ENCODE measurements at regions not wholly inside any gene's neighbourhood (a gene's known extent, or its start where the extent isn't known, plus 50 kb on each side); places are given as distances from the start of the nearest gene placed in this dataset.
A peak's percentile ranks its signal among the peaks of the same experiment; 100 is the strongest.

GRCh38 chr21:28754862-28755261 lies 237.8 kb downstream of the LTN1 start:
- no peaks in the 10 kb centered on the region for H3K27me3 ChIP-seq (ENCODE audit: control insufficient read depth, insufficient read depth, low read length)
- TF ChIP-seq, protein P1, sequence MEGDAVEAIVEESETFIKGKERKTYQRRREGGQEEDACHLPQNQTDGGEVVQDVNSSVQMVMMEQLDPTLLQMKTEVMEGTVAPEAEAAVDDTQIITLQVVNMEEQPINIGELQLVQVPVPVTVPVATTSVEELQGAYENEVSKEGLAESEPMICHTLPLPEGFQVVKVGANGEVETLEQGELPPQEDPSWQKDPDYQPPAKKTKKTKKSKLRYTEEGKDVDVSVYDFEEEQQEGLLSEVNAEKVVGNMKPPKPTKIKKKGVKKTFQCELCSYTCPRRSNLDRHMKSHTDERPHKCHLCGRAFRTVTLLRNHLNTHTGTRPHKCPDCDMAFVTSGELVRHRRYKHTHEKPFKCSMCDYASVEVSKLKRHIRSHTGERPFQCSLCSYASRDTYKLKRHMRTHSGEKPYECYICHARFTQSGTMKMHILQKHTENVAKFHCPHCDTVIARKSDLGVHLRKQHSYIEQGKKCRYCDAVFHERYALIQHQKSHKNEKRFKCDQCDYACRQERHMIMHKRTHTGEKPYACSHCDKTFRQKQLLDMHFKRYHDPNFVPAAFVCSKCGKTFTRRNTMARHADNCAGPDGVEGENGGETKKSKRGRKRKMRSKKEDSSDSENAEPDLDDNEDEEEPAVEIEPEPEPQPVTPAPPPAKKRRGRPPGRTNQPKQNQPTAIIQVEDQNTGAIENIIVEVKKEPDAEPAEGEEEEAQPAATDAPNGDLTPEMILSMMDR (IDR thresholded peaks at IDR 0.05; ENCODE audit: insufficient read depth, low read length, severe bottlenecking) = no peak
- H3K36me3 ChIP-seq (ENCODE audit: control insufficient read depth, insufficient read depth, low read length) = no peaks in the 10 kb centered on the region
- H3K4me3 ChIP-seq (ENCODE audit: low read depth, low read length) = no peak overlapping the region
- no peak for FAIRE-seq
- no peak for DNase-seq (ENCODE audit: low read depth)

DNA sequence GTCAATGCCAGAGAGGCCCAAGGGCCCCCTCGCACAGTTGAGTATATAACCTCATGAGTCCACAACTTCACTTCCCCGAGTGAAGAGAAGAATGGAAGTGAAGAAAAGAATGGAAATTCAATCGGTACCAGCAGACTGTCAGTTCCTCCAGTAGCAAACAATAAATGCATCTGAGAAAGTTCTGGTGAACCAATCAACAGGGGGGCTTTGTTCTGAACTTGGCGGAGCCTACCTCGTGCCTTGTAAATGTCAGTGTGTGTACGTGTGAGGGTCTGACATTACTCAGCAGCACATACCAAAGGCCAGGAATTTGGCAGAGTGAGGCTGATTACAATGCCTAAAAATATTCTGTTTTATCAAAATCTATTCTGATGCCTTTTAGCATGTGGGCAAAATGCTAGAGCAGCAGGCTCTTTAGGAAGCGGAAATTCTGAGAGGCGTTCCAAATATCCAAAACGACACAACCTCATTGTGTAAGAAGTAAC lies 238.5 kb downstream of the LTN1 start:
- DNase-seq (ENCODE audit: low read depth) = no peak
- no peaks in the 10 kb centered on the region for H3K27me3 ChIP-seq (ENCODE audit: control insufficient read depth, insufficient read depth, low read length)
- no peaks in the 10 kb centered on the region for H3K36me3 ChIP-seq (ENCODE audit: control insufficient read depth, insufficient read depth, low read length)
- FAIRE-seq = no peak
- no peak overlapping the region for H3K4me3 ChIP-seq (ENCODE audit: low read depth, low read length)
- TF ChIP-seq, protein P1 (IDR thresholded peaks at IDR 0.05; ENCODE audit: insufficient read depth, low read length, severe bottlenecking) = no peak

GRCh38 chr21:28752131-28752530 lies 240.5 kb downstream of the LTN1 start:
- FAIRE-seq (peak; percentile 36), DNase-seq (ENCODE audit: low read depth) (no peak)
- H3K4me3 ChIP-seq (ENCODE audit: low read depth, low read length) = no peak overlapping the region
- TF ChIP-seq, protein P1 (IDR thresholded peaks at IDR 0.05; ENCODE audit: insufficient read depth, low read length, severe bottlenecking) = no peak
- no peaks in the 10 kb centered on the region for H3K27me3 ChIP-seq (ENCODE audit: control insufficient read depth, insufficient read depth, low read length)
- H3K36me3 ChIP-seq (ENCODE audit: control insufficient read depth, insufficient read depth, low read length) = no peaks in the 10 kb centered on the region

DNA sequence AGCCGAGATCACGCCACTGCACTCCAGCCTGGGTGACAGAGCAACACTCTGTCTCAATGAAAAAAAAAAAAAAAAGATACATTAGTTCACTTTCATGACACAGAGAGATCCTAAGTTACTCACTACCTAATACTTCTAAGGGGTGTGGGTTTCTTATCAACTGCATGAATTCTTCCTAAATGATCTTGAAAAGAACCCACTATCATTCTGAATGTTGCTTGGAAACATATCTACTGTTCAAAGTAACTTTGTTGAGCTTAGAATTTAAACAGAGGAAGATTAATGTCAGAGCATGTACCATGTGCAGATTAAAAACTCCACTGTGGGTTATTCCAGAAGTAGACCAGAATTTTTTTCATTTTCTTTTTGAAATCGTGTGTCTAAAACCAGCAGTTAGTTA lies 241.5 kb downstream of the LTN1 start:
- no peak for FAIRE-seq
- DNase-seq (ENCODE audit: low read depth) = no peak
- no peak overlapping the region for H3K4me3 ChIP-seq (ENCODE audit: low read depth, low read length)
- no peaks in the 10 kb centered on the region for H3K36me3 ChIP-seq (ENCODE audit: control insufficient read depth, insufficient read depth, low read length)
- H3K27me3 ChIP-seq (ENCODE audit: control insufficient read depth, insufficient read depth, low read length) = no peaks in the 10 kb centered on the region
- TF ChIP-seq, protein P1 (IDR thresholded peaks at IDR 0.05; ENCODE audit: insufficient read depth, low read length, severe bottlenecking) = no peak

GRCh38 chr21:28750565-28750964 lies 242.1 kb downstream of the LTN1 start:
- H3K4me3 ChIP-seq (ENCODE audit: low read depth, low read length) = no peak overlapping the region
- TF ChIP-seq, protein P1 (IDR thresholded peaks at IDR 0.05; ENCODE audit: insufficient read depth, low read length, severe bottlenecking) = no peak
- FAIRE-seq (no peak), DNase-seq (ENCODE audit: low read depth) (no peak)
- no peaks in the 10 kb centered on the region for H3K36me3 ChIP-seq (ENCODE audit: control insufficient read depth, insufficient read depth, low read length)
- H3K27me3 ChIP-seq (ENCODE audit: control insufficient read depth, insufficient read depth, low read length) = no peaks in the 10 kb centered on the region

- DNase-seq (ENCODE audit: low read depth) (no peak), FAIRE-seq (peak; percentile 70)
- TF ChIP-seq, protein P1 (IDR thresholded peaks at IDR 0.05; ENCODE audit: insufficient read depth, low read length, severe bottlenecking) = no peak
Measured at GRCh38 chr21:28749536-28749935, 243.1 kb downstream of the LTN1 start.

More at GRCh38 chr21:28749536-28749935, 243.1 kb downstream of the LTN1 start:
- Histone ChIP-seq H3K27me3 (ENCODE audit: control insufficient read depth, insufficient read depth, low read length) (no peaks in the 10 kb centered on the region), H3K4me3 (ENCODE audit: low read depth, low read length) (no peak overlapping the region), H3K36me3 (ENCODE audit: control insufficient read depth, insufficient read depth, low read length) (no peaks in the 10 kb centered on the region)
